SU-DHL-6 (cell line): ENCODE measurements at regions not wholly inside any gene's neighbourhood (a gene's known extent, or its start where the extent isn't known, plus 50 kb on each side); places are given as distances from the start of the nearest gene placed in this dataset.

Experiments used
- EZH2phosphoT487 ChIP-seq: fragments of 200-600 bp; sonication (generic), shearing (Covaris generic); conservative IDR thresholded peaks from 2 replicates; pipeline ENCODE4 v1.6.1; 2018; ENCODE audit warnings: mild to moderate bottlenecking, antibody characterized with exemption, low read length, moderate library complexity, mixed read lengths
- TF ChIP-seq, protein P1 (sequence below): fragments of 200-600 bp; sonication (generic); IDR thresholded peaks from one replicate; pipeline ENCODE4 v1.5.1; 2017; ENCODE audit warnings: antibody characterized with exemption, mild to moderate bottlenecking, low read length, moderate library complexity; ENCODE audit not compliant: insufficient read depth, poor library complexity, severe bottlenecking

DNA sequence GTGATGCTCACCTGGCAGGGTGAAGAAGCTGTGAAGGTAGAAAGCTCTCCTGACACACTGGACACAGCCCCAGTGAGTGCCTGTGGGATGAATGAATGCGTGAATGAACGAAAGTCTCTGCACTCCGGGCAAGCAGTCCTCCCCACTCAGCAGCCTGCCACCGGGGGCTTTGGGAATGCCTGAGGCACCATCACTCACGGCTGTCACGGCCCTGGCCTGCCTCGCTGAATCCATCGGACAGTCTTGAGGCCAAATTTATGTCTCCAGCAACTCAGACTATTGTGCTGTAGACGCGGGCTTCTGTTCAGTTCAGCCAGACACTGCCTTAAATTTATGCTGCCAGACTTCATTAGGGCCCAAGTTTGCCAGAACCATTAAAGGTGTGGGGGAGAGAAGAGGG, 62.9 kb upstream of the TEX51 start:
- TF ChIP-seq, protein P1, sequence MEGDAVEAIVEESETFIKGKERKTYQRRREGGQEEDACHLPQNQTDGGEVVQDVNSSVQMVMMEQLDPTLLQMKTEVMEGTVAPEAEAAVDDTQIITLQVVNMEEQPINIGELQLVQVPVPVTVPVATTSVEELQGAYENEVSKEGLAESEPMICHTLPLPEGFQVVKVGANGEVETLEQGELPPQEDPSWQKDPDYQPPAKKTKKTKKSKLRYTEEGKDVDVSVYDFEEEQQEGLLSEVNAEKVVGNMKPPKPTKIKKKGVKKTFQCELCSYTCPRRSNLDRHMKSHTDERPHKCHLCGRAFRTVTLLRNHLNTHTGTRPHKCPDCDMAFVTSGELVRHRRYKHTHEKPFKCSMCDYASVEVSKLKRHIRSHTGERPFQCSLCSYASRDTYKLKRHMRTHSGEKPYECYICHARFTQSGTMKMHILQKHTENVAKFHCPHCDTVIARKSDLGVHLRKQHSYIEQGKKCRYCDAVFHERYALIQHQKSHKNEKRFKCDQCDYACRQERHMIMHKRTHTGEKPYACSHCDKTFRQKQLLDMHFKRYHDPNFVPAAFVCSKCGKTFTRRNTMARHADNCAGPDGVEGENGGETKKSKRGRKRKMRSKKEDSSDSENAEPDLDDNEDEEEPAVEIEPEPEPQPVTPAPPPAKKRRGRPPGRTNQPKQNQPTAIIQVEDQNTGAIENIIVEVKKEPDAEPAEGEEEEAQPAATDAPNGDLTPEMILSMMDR: no peak
- TF ChIP-seq EZH2phosphoT487: no peak
